Duodenal mucosa (tissue), 2 donors: ENCODE measurements at regions not wholly inside any gene's neighbourhood (a gene's known extent, or its start where the extent isn't known, plus 50 kb on each side); places are given as distances from the start of the nearest gene placed in this dataset.
"Not testable (repeated sequence)": the region's sequence is repeated elsewhere in the genome, so short reads cannot be mapped to it uniquely, and the experiment has no call there.

ENCODE experiments used
- H3K27ac ChIP-seq: one replicate; pipeline ENCODE4 v1.7.0; 2013; ENCODE audit warnings: low read depth, low read length
- H3K27me3 ChIP-seq, 2 donors: one replicate each; pipeline ENCODE4 v1.7.0; 2013; ENCODE audit warnings: low read length in 2 of 2, control low read depth in 1 of 2; ENCODE audit not compliant: insufficient read depth in 2 of 2, control insufficient read depth in 1 of 2
- H3K36me3 ChIP-seq, 2 donors: one replicate each; pipeline ENCODE4 v1.7.0; 2013; ENCODE audit warnings: low read length in 2 of 2, control low read depth in 1 of 2; ENCODE audit not compliant: insufficient read depth in 2 of 2, control insufficient read depth in 1 of 2
- H3K4me1 ChIP-seq, 2 donors: one replicate each; pipeline ENCODE4 v1.7.0; 2013; ENCODE audit warnings: low read length in 2 of 2, control low read depth in 1 of 2; ENCODE audit not compliant: insufficient read depth in 2 of 2, control insufficient read depth in 1 of 2
- H3K4me3 ChIP-seq, 2 donors: one replicate each; pipeline ENCODE4 v1.7.0; 2013; ENCODE audit warnings: low read length in 2 of 2, low read depth in 1 of 2
- H3K9ac ChIP-seq, 2 donors: one replicate each; pipeline ENCODE4 v1.7.0; 2013; ENCODE audit warnings: low read length in 2 of 2, low read depth in 1 of 2
- H3K9me3 ChIP-seq, 2 donors: one replicate each; pipeline ENCODE4 v1.7.0; 2013; ENCODE audit warnings: low read length in 2 of 2, control low read depth in 1 of 2; ENCODE audit not compliant: control insufficient read depth in 1 of 2

GRCh38 chr6:115054242-115054641 lies 711.4 kb upstream of the HS3ST5 start:
- not testable (repeated sequence) for H3K9me3 ChIP-seq, H3K4me3 ChIP-seq, H3K9ac ChIP-seq, H3K27me3 ChIP-seq, H3K27ac ChIP-seq, H3K4me1 ChIP-seq, H3K36me3 ChIP-seq

DNA sequence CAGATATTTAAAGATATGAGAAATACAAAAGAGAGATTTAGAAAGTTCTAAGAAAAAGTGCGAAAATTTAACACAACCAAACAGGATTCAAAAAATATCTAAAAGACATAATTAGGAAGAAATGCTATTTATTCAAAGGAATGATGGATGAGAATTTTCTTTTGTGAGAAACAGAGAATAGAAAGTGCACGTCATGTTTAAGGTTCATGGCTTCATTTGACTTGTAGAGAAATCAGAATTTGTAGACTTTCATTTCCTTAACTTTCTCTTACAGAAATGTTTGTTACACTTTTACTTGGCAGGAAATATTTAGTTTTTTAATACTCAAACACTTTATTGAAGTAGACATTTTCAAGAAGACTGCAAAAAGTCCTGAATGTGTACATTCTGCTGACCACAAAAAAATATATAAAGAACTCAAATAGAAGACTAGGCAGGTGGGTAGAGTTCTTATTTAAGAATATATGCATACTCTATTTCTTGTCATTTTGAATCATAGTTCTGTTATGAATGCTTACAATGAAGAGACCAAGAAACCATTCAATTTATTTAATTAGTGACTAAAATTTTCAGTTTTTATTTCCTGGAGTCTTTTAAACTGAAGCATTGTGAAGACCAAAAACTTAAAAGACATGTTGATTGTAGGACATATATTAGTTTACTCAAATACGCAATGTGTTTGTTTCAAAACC lies 710.5 kb upstream of the HS3ST5 start:
- no peaks in the 10 kb centered on the region for H3K36me3 ChIP-seq
- no peak overlapping the region for H3K4me3 ChIP-seq
- no peaks in the 10 kb centered on the region for H3K27me3 ChIP-seq
- H3K4me1 ChIP-seq = no peaks in the 10 kb centered on the region
- H3K27ac ChIP-seq = no peak overlapping the region
- no peak overlapping the region for H3K9ac ChIP-seq
- H3K9me3 ChIP-seq = no peaks in the 10 kb centered on the region

DNA sequence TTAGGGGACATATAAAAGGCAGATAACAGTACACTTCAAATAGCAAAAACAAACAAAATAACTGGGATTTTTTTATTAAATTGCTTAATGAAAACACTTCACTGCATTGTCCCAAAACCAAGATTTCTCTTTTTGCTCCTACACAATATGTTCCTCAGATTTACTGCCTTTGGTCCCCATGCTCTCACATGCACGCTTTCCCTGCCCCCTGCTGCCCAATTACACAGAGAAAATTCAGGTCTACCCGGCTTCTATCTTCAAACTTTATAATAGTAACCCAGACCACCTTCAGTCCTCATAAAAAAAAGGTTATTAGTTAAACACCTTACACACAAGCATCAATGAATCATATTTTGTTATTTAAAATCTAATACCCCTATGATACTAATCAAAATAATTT lies 673.8 kb upstream of the HS3ST5 start:
- H3K36me3 ChIP-seq = no peaks in the 10 kb centered on the region
- no peak overlapping the region for H3K27ac ChIP-seq
- no peak overlapping the region for H3K9ac ChIP-seq
- H3K9me3 ChIP-seq = no peaks in the 10 kb centered on the region
- H3K4me1 ChIP-seq = no peaks in the 10 kb centered on the region
- no peak overlapping the region for H3K4me3 ChIP-seq
- H3K27me3 ChIP-seq = no peaks in the 10 kb centered on the region

DNA sequence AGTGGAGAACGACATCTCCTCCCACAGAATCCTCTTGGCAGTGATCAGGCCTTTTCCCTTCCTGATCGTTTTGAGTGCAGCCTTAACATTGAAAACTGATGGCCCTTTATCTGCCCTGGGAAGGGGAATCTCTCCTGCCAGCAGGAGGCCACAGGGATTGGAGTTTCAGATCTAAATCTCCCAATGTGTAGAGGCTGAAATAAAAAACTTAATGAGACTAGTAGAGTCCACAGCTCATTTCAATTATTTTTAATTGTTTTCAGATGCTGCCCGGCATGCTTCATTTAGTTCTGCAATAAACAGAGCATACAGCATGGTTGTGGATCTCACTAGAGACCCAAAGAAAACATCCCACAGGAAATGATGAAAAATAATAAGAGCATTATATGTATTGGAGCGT lies 662.2 kb upstream of the HS3ST5 start:
- no peak overlapping the region for H3K27ac ChIP-seq
- no peak overlapping the region for H3K9ac ChIP-seq
- H3K36me3 ChIP-seq = no peaks in the 10 kb centered on the region
- no peaks in the 10 kb centered on the region for H3K4me1 ChIP-seq
- H3K27me3 ChIP-seq = no peaks in the 10 kb centered on the region
- H3K4me3 ChIP-seq = no peak overlapping the region
- H3K9me3 ChIP-seq = no peaks in the 10 kb centered on the region

GRCh38 chr6:115004204-115004603 lies 661.4 kb upstream of the HS3ST5 start:
- Histone ChIP-seq H3K9ac (no peak overlapping the region), H3K9me3 (no peaks in the 10 kb centered on the region), H3K36me3 (no peaks in the 10 kb centered on the region), H3K27ac (no peak overlapping the region), H3K4me1 (no peaks in the 10 kb centered on the region), H3K4me3 (no peak overlapping the region), H3K27me3 (no peaks in the 10 kb centered on the region)

DNA sequence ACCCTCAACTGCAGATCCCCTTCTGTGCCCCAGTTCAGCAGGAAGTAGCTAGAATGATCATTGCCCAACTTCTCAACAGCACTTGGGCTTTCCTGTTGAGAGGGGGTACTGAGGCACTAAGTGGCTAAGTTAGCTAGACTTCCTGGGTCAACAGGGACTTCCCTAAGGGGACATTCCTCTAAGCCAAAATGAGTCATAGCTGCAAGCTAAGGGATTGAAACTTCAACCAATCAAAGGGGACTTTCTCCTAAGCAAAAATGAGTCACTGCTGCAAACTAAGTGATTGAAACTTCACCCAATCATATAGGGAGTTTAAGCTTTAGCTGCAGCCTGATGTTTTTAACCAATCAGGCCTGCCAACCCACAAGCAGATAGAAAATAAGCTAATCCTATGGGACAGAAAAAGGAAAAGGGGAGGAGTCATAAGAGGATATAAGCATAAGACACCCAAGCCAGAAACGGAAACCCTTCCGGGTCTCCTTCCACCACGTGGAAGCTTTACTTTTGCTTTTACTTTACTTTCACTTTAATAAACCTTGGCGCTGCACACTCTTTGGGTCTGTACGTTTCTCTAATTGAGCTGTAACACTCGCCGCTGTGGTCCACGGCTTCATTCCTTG lies 659.0 kb upstream of the HS3ST5 start:
- no peaks in the 10 kb centered on the region for H3K27me3 ChIP-seq
- no peaks in the 10 kb centered on the region for H3K9me3 ChIP-seq
- H3K27ac ChIP-seq = no peak overlapping the region
- no peak overlapping the region for H3K9ac ChIP-seq
- no peaks in the 10 kb centered on the region for H3K36me3 ChIP-seq
- H3K4me1 ChIP-seq = no peaks in the 10 kb centered on the region
- no peak overlapping the region for H3K4me3 ChIP-seq

GRCh38 chr6:115000736-115001135 lies 657.9 kb upstream of the HS3ST5 start:
- Histone ChIP-seq H3K27me3 (no peaks in the 10 kb centered on the region), H3K9ac (no peak overlapping the region), H3K27ac (no peak overlapping the region), H3K4me1 (no peaks in the 10 kb centered on the region), H3K36me3 (no peaks in the 10 kb centered on the region), H3K9me3 (no peaks in the 10 kb centered on the region), H3K4me3 (no peak overlapping the region)

GRCh38 chr6:114998492-114998891 lies 655.7 kb upstream of the HS3ST5 start:
- Histone ChIP-seq H3K27me3 (no peaks in the 10 kb centered on the region), H3K4me1 (no peaks in the 10 kb centered on the region), H3K9me3 (no peaks in the 10 kb centered on the region), H3K27ac (no peak overlapping the region), H3K9ac (no peak overlapping the region), H3K4me3 (no peak overlapping the region), H3K36me3 (no peaks in the 10 kb centered on the region)

GRCh38 chr6:114997813-114998292 lies 655.0 kb upstream of the HS3ST5 start:
- H3K36me3 ChIP-seq = no peaks in the 10 kb centered on the region
- H3K9me3 ChIP-seq = no peaks in the 10 kb centered on the region
- H3K27ac ChIP-seq = no peak overlapping the region
- H3K4me3 ChIP-seq = peak overlapping the region in 1 of 2 donors; percentile 11
- H3K9ac ChIP-seq = no peak overlapping the region
- no peaks in the 10 kb centered on the region for H3K27me3 ChIP-seq
- H3K4me1 ChIP-seq = no peaks in the 10 kb centered on the region

- H3K4me1 ChIP-seq = no peaks in the 10 kb centered on the region
These were observed 652.7 kb upstream of the HS3ST5 start for GRCh38 chr6:114995526-114995925.

More at GRCh38 chr6:114995526-114995925, 652.7 kb upstream of the HS3ST5 start:
- Histone ChIP-seq H3K27ac (no peak overlapping the region), H3K9ac (no peak overlapping the region), H3K9me3 (no peaks in the 10 kb centered on the region), H3K4me3 (no peak overlapping the region), H3K36me3 (no peaks in the 10 kb centered on the region), H3K27me3 (no peaks in the 10 kb centered on the region)
